ENCODE measurements at regions not wholly inside any gene's neighbourhood (a gene's known extent, or its start where the extent isn't known, plus 50 kb on each side); places are given as distances from the start of the nearest gene placed in this dataset.
"Not testable (repeated sequence)": the region's sequence is repeated elsewhere in the genome, so short reads cannot be mapped to it uniquely, and the experiment has no call there.

DNA sequence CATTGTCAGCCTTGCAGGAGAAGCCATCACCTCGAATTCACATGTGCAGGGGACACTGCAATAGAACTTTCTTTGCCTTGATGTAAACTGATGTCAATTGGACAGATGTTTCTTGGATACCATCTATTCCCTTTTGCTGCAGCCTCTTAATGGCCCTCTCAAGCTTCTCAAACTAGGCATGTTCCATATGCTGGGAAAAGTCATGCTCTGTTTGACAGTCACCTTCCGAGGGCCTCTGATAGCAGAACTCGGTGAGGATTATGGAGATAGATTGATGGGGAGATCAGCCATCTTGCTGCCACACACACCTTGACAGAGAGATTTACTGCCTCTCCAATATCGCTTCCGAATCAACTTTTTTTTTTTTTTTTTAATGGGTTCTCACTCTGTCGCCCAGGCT, 145.8 kb upstream of the NUDT4 start:
- Histone ChIP-seq H3K27ac (replicated peaks in 1 of 4) (no peak overlapping the region), H3K4me3 (no peak overlapping the region), H3K4me1 (peaks cover 0 to 7% (median 3%) of the 10 kb centered on the region in 4 donors), H3K27me3 (no peaks in the 10 kb centered on the region), H3K36me3 (no peaks in the 10 kb centered on the region), H3K9me3 (peaks cover 0 to 4% (median 0%) of the 10 kb centered on the region in 4 donors)
- peak; percentile 26 for DNase-seq (ENCODE audit: extremely low spot score)
- WGBS: 84% methylated on average over 6 of the region's 6 CpGs
- TF ChIP-seq EP300 (IDR thresholded peaks at IDR 0.05) (no peak), POLR2A (IDR thresholded peaks at IDR 0.05; ENCODE audit: low read depth) (no peak)
- TF ChIP-seq, protein P1, sequence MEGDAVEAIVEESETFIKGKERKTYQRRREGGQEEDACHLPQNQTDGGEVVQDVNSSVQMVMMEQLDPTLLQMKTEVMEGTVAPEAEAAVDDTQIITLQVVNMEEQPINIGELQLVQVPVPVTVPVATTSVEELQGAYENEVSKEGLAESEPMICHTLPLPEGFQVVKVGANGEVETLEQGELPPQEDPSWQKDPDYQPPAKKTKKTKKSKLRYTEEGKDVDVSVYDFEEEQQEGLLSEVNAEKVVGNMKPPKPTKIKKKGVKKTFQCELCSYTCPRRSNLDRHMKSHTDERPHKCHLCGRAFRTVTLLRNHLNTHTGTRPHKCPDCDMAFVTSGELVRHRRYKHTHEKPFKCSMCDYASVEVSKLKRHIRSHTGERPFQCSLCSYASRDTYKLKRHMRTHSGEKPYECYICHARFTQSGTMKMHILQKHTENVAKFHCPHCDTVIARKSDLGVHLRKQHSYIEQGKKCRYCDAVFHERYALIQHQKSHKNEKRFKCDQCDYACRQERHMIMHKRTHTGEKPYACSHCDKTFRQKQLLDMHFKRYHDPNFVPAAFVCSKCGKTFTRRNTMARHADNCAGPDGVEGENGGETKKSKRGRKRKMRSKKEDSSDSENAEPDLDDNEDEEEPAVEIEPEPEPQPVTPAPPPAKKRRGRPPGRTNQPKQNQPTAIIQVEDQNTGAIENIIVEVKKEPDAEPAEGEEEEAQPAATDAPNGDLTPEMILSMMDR (IDR thresholded peaks at IDR 0.05): no peak
- intact Hi-C loops (cut with DNase I): no loop called here

DNA sequence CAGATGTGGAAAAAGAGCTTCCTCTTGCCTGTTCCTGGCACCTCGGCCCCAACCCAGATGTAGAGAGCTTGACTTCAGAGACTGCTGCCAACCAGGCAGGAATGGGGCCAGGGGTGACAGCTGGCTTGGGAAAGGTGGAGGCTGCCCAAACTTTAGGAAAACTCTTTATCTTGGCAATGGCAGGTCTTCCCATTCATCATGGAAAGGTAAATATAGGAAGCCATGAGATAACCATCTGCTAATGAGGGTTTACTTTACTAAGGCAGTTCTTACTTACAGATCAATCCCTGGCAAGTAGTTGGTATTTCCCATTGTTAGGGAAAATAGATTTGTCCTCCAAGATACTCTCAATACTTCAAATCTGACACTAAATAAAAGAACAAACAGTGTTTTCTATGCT, 143.1 kb upstream of the NUDT4 start:
- Histone ChIP-seq H3K9me3 (peaks cover 0 to 9% (median 5%) of the 10 kb centered on the region in 4 donors), H3K36me3 (no peaks in the 10 kb centered on the region), H3K27ac (replicated peaks in 1 of 4) (no peak overlapping the region), H3K4me1 (peaks cover 0 to 7% (median 3%) of the 10 kb centered on the region in 4 donors), H3K27me3 (no peaks in the 10 kb centered on the region), H3K4me3 (no peak overlapping the region)
- TF ChIP-seq EP300 (IDR thresholded peaks at IDR 0.05) (no peak), POLR2AphosphoS5 (IDR thresholded peaks at IDR 0.05) (no peak), POLR2A (IDR thresholded peaks at IDR 0.05; ENCODE audit: low read depth) (no peak)
- TF ChIP-seq, protein P1 (IDR thresholded peaks at IDR 0.05): no peak
- WGBS: 56% methylated on average over 1 of the region's 1 CpG
- DNase-seq (ENCODE audit: extremely low spot score): peak; percentile 53
- intact Hi-C loops (cut with DNase I): no loop called here

DNA sequence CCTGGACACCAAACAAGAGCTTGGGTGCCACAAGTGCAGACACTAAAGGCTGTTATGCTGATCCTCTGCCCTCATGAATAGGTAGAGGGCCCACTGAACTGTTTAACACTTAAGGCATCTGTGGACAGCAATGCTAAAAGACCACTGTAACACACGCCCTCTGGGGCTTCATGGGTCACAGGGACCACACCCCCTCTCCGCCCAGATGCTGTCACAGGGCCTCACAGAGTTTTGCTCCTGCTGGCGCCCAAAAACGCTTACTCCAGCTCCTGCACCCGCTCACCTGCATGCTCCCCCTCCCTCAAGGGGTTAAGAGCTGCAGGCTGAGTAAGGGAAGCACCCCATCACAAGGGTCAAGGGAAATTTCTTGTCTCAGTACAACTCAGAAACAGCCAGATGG, 141.8 kb upstream of the NUDT4 start:
- Histone ChIP-seq H3K4me1 (peaks cover 0 to 7% (median 3%) of the 10 kb centered on the region in 4 donors), H3K36me3 (no peaks in the 10 kb centered on the region), H3K9me3 (peaks cover 0 to 13% (median 6%) of the 10 kb centered on the region in 4 donors), H3K4me3 (no peak overlapping the region), H3K27ac (replicated peaks in 1 of 4) (no peak overlapping the region), H3K27me3 (no peaks in the 10 kb centered on the region)
- WGBS: 96% methylated on average over 5 of the region's 5 CpGs
- TF ChIP-seq POLR2AphosphoS5 (IDR thresholded peaks at IDR 0.05): no peak
- TF ChIP-seq, protein P1 (IDR thresholded peaks at IDR 0.05): no peak
- no peak for TF ChIP-seq POLR2A (IDR thresholded peaks at IDR 0.05; ENCODE audit: low read depth)
- TF ChIP-seq EP300 (IDR thresholded peaks at IDR 0.05): no peak
- no peak for DNase-seq (ENCODE audit: extremely low spot score)
- intact Hi-C loops (cut with DNase I): no loop called here

DNA sequence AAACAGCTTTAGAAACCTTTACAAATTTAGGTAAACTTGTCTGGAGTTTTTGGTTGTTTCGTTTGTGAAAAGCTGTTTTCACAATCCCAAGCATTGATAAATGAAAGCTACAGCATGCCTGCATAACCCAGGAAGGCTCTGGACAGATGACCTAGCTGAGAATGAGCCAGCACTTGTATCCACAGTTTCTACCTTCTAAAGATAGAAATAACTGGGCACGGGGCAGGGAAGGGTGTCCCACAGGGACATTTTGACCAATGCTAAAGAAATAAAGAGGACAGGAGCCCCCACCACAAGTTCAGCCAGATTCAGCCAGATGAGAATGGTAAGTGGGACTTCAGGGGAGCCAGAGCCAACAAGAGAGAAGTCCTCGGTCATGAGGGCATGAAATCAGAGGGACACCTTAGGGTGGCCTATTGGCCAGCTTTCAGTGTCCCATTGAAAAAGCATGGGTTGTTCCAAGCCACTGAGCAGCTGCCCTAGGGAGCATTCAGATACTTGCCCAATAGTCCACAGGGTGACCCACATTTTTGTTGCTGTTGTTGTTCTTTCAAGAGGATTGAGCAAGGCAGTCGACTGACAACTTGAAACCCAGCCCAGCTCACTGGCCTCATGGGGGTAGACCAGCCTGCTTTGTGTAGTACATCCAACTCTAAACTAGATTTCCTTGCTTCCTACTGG, 140.3 kb upstream of the NUDT4 start:
- 76% methylated on average over 4 of the region's 4 CpGs for WGBS
- no peak for TF ChIP-seq POLR2AphosphoS5 (IDR thresholded peaks at IDR 0.05)
- no peak for TF ChIP-seq EP300 (IDR thresholded peaks at IDR 0.05)

DNA sequence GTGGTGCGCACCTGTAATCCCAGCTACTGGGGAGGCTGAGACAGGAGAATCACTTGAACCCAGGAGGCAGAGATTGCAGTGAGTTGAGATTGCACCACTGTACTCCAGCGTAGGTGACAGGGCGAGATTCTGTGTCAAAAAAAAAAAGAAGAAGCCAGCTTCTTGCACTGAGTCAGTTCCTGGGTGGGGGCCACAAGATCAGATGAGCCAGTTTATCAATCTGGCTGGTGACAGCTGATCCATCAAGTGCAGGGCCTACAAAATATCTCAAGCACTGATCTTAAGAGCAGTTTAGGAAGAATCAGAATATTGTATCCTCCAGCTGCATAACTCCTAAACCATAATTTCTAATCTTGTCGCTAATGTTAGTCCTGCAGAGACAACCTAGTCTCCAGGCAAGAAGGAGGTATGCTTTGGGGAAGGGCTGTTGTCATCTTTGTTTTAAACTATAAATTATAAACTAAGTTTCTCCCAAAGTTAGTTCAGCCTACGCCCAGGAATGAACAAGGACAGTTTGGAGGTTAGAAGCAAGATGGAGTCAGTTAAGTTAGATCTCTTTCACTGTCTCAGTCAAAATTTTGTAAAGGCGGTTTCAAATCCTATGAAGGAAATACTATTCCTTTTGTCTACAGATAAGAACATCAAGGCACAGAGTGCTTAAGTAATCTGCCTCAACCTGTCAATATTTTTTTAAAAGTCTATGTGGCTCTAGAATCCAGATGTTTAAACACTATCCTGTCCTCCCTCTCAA, 139.0 kb upstream of the NUDT4 start:
- H3K36me3 ChIP-seq; intact Hi-C loops (cut with DNase I); H3K27ac ChIP-seq (replicated peaks in 1 of 4); DNase-seq (ENCODE audit: extremely low spot score); H3K4me3 ChIP-seq; H3K27me3 ChIP-seq: not testable (repeated sequence)
- Histone ChIP-seq H3K9me3 (peaks cover 0 to 13% (median 6%) of the 10 kb centered on the region in 4 donors), H3K4me1 (peaks cover 3 to 12% (median 10%) of the 10 kb centered on the region in 4 donors)
- WGBS: 95% methylated on average over 6 of the region's 6 CpGs

More for the DNA sequence above, 140.3 kb upstream of the NUDT4 start:
- H3K27ac ChIP-seq (replicated peaks in 1 of 4): no peak overlapping the region
- no peak for DNase-seq (ENCODE audit: extremely low spot score)
- no peaks in the 10 kb centered on the region for H3K27me3 ChIP-seq
- intact Hi-C loops (cut with DNase I): no loop called here
- peaks cover 0 to 13% (median 6%) of the 10 kb centered on the region in 4 donors for H3K9me3 ChIP-seq
- H3K4me3 ChIP-seq: no peak overlapping the region
- peaks cover 0 to 7% (median 3%) of the 10 kb centered on the region in 4 donors for H3K4me1 ChIP-seq
- H3K36me3 ChIP-seq: no peaks in the 10 kb centered on the region

DNA sequence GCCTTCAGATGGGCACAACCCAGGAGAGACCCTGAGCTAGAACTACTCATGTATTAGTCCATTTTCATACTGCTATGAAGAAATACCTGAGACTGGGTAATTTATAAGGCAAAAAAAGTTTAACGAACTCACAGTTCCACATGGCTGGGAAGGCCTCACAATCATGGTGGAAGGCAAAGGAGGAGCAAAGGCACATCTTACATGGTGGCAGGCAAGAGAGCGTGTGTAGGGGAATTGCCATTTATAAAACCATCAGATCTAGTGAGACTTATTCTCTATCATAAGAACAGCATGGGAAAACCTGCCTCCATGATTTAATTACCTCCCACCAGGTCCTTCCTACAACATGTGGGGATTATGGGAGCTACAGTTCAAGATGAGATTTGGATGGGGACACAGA, 137.9 kb upstream of the NUDT4 start:
- H3K4me3 ChIP-seq; intact Hi-C loops (cut with DNase I); H3K36me3 ChIP-seq; H3K27ac ChIP-seq (replicated peaks in 1 of 4); DNase-seq (ENCODE audit: extremely low spot score); H3K27me3 ChIP-seq: not testable (repeated sequence)
- peaks cover 11 to 22% (median 15%) of the 10 kb centered on the region in 4 donors for H3K4me1 ChIP-seq
- peaks cover 0 to 13% (median 6%) of the 10 kb centered on the region in 4 donors for H3K9me3 ChIP-seq
- 97% methylated on average over 2 of the region's 2 CpGs for WGBS

Measured in esophagus muscularis mucosa (tissue), 4 donors.